Endothelial cell of umbilical vein (primary cell): ENCODE measurements at regions not wholly inside any gene's neighbourhood (a gene's known extent, or its start where the extent isn't known, plus 50 kb on each side); places are given as distances from the start of the nearest gene placed in this dataset.
"Not testable (repeated sequence)": the region's sequence is repeated elsewhere in the genome, so short reads cannot be mapped to it uniquely, and the experiment has no call there.

Experiments used
- BruUV-seq: library from RNA; stranded (reverse); fragments of 400-500 nt; replicated peaks from 2 replicates; lab custom pipeline; 2021; lab: Mats Ljungman, UMichigan
- CTCF ChIA-PET: fragments of 300-600, 350-600 bp; sonication (Branson Sonifier 250); formaldehyde crosslinking; loops from one replicate; lab custom pipeline; 2021; ENCODE audit warnings: antibody characterized with exemption, inconsistent platforms; lab: Charles Lee
- POLR2A ChIA-PET: fragments of 300-600, 350-600 bp; sonication (Branson Sonifier 250); formaldehyde crosslinking; loops from one replicate; lab custom pipeline; 2021; ENCODE audit warnings: antibody characterized with exemption, inconsistent platforms; lab: Charles Lee
- DNase-seq: peaks from one replicate; pipeline ENCODE4 v3.0.0-alpha.2; 2011; ENCODE audit warnings: low read depth, low spot score
- FAIRE-seq: peaks from 2 replicates; lab custom pipeline; 2011; peaks lifted over from hg19 to GRCh38; lab: Jason Lieb, UNC
- H2AFZ ChIP-seq: 2 replicates; pipeline ENCODE4 v1.6.0; 2012; ENCODE audit warnings: low read depth, low read length, control low read depth, inconsistent platforms
- H3K27ac ChIP-seq: 2 replicates; pipeline ENCODE4 v1.5.1; 2011; ENCODE audit warnings: low read depth, mild to moderate bottlenecking, control low read depth, low read length, moderate library complexity; ENCODE audit not compliant: insufficient read depth
- H3K27me3 ChIP-seq, 2 experiments: 2 replicates each; pipeline versions ENCODE4 v1.6.0 to v1.6.1; 2011; ENCODE audit warnings: low read length in 2 of 2, mixed read lengths in 1 of 2; ENCODE audit not compliant: control insufficient read depth in 2 of 2, insufficient read depth in 2 of 2
- H3K36me3 ChIP-seq, 2 experiments: 2 replicates in 1 of 2; 3 replicates in 1 of 2; pipeline ENCODE4 v1.5.1; 2011; ENCODE audit warnings: low read length in 2 of 2, mild to moderate bottlenecking in 1 of 2, moderate library complexity in 1 of 2; ENCODE audit not compliant: control insufficient read depth in 2 of 2, insufficient read depth in 2 of 2; ENCODE audit errors: extremely low read depth in 1 of 2
- H3K4me1 ChIP-seq: 3 replicates; pipeline ENCODE4 v1.5.1; 2011; ENCODE audit warnings: mild to moderate bottlenecking, low read length; ENCODE audit not compliant: control insufficient read depth, insufficient read depth; ENCODE audit errors: extremely low read depth
- H3K4me2 ChIP-seq: 2 replicates; pipeline ENCODE4 v1.6.1; 2011; ENCODE audit warnings: low read length, control low read depth, mixed read lengths; ENCODE audit not compliant: insufficient read depth
- H3K4me3 ChIP-seq, 3 experiments: fragments of 200-600 bp in 1 of 3; sonication (generic), shearing (Covaris generic) in 1 of 3; replicated peaks in 1 of 3; 2 replicates each; pipeline ENCODE4 v1.5.1; 2011 to 2016; ENCODE audit warnings: control low read depth in 3 of 3, low read length in 3 of 3, mild to moderate bottlenecking in 2 of 3, inconsistent platforms in 1 of 3, low read depth in 1 of 3, moderate library complexity in 1 of 3; ENCODE audit not compliant: insufficient read depth in 1 of 3
- H3K79me2 ChIP-seq: 2 replicates; pipeline ENCODE4 v1.6.0; 2012; ENCODE audit warnings: low read length, inconsistent platforms; ENCODE audit not compliant: control insufficient read depth, insufficient read depth
- H3K9ac ChIP-seq: replicated peaks from 2 replicates; pipeline ENCODE3; 2011; ENCODE audit warnings: low read length, control low read depth; ENCODE audit not compliant: insufficient read depth; ENCODE audit errors: extremely low read depth
- H3K9me1 ChIP-seq: replicated peaks from 3 replicates; pipeline ENCODE4 v1.6.0; 2011; ENCODE audit warnings: mild to moderate bottlenecking, low read length; ENCODE audit not compliant: control insufficient read depth, insufficient read depth; ENCODE audit errors: extremely low read depth
- H3K9me3 ChIP-seq: replicated peaks from 2 replicates; pipeline ENCODE4 v1.5.1; 2012; ENCODE audit warnings: low read length, inconsistent platforms; ENCODE audit not compliant: control insufficient read depth, insufficient read depth
- H4K20me1 ChIP-seq: replicated peaks from 2 replicates; pipeline ENCODE3; 2011; ENCODE audit warnings: mild to moderate bottlenecking, low read length; ENCODE audit not compliant: control insufficient read depth, insufficient read depth; ENCODE audit errors: extremely low read depth
- dilution Hi-C: fragments of 300-500 bp; cut with MboI; formaldehyde crosslinking; loops from one replicate; pipeline ENCODE4 v1.15.0; 2019; ENCODE audit warnings: low sequenced_read_pairs; ENCODE audit not compliant: extremely low pct_ligation_motif_present
- intact Hi-C: fragments of 100-400 bp; cut with micrococcal nuclease; formaldehyde crosslinking; loops from one replicate; pipeline ENCODE4 v1.10.0; 2022

DNA sequence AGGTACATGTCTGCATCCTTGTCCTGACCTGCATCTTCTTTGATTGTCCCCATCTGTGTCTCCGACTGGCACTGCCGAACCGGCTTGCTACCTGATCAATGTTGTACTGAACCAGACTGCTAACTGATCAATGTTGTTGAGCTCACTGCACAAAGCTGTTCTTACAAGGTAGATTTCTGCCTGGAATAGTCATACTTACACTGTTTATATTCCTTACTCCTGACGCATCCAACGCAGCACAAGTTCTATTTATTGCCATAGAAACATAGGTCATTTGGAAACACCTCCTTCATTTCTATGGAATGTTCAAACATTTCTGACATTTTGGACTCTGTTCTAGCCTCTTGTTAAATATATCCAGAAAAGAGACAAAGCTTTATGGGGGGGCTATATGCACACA, 65.2 kb downstream of the FOXD4L6 start:
- CTCF ChIA-PET, H4K20me1 ChIP-seq, H3K79me2 ChIP-seq, H3K4me1 ChIP-seq, H2AFZ ChIP-seq, H3K4me3 ChIP-seq, H3K4me2 ChIP-seq, H3K9me3 ChIP-seq, POLR2A ChIA-PET, dilution Hi-C loops, H3K9ac ChIP-seq, H3K9me1 ChIP-seq, BruUV-seq, DNase-seq, H3K27ac ChIP-seq, H3K27me3 ChIP-seq, intact Hi-C loops, H3K36me3 ChIP-seq, FAIRE-seq: not testable (repeated sequence)

- H2AFZ ChIP-seq, CTCF ChIA-PET, H3K79me2 ChIP-seq, dilution Hi-C loops, H3K9ac ChIP-seq, DNase-seq, H3K9me3 ChIP-seq, H3K27me3 ChIP-seq, intact Hi-C loops, FAIRE-seq, H3K4me1 ChIP-seq, H4K20me1 ChIP-seq, H3K4me2 ChIP-seq, BruUV-seq, POLR2A ChIA-PET, H3K27ac ChIP-seq, H3K9me1 ChIP-seq, H3K4me3 ChIP-seq, H3K36me3 ChIP-seq: not testable (repeated sequence)
These were observed 68.9 kb downstream of the FOXD4L6 start for GRCh38 chr9:41059603-41060002.

DNA sequence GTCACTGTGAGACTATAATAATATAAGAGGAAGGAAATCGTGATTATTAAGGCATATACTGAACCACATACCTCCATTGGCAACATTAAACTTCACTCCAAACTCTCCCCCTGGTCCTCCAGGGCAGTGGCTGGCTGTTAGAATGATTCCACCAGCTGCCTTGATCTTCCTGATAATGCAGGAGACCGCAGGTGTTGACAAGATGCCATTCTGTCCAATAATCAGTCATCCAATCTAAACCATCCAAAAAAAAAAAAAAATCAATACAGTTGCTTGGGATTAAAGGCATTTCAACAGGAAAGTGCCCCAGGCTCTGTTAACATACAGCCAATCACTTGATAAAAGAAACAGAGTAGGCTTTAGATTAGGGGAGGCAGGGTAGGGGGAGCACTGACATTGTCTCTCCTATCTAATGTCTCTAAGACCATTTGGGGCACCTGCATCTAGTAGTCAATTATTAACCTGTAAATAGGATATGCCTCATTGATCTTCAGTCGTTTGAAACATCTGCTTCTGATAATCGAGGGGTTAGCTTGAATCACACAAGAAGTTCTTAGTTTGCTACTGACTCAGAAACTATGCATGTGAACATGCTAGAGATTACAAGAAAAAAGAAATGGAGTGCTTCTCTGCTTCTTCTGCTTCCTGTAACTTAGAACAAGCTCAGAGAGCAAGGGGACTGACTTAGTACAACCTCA, 74.7 kb downstream of the FOXD4L6 start:
- DNase-seq, H3K9me3 ChIP-seq, dilution Hi-C loops, H3K27me3 ChIP-seq, H3K9ac ChIP-seq, H3K36me3 ChIP-seq, H3K9me1 ChIP-seq, H3K4me1 ChIP-seq, intact Hi-C loops, H3K79me2 ChIP-seq, H2AFZ ChIP-seq, H4K20me1 ChIP-seq, POLR2A ChIA-PET, H3K4me2 ChIP-seq, BruUV-seq, FAIRE-seq, H3K4me3 ChIP-seq, CTCF ChIA-PET, H3K27ac ChIP-seq: not testable (repeated sequence)

GRCh38 chr9:41048672-41049071, 79.8 kb downstream of the FOXD4L6 start:
- H4K20me1 ChIP-seq, POLR2A ChIA-PET, DNase-seq, H3K9ac ChIP-seq, H3K4me2 ChIP-seq, H3K4me1 ChIP-seq, H3K27me3 ChIP-seq, H3K79me2 ChIP-seq, H3K36me3 ChIP-seq, H3K9me3 ChIP-seq, H3K4me3 ChIP-seq, intact Hi-C loops, H2AFZ ChIP-seq, H3K27ac ChIP-seq, FAIRE-seq, BruUV-seq, dilution Hi-C loops, H3K9me1 ChIP-seq: not testable (repeated sequence)
- CTCF ChIA-PET, result interaction anchor here (0.7 kb wide), 1 partner anchor 9 kb away, joined by 3 read pairs; no protein-coding TSS in a partner anchor
